ENCODE measurements at regions not wholly inside any gene's neighbourhood (a gene's known extent, or its start where the extent isn't known, plus 50 kb on each side); places are given as distances from the start of the nearest gene placed in this dataset.

- no peak for DNase-seq
These were observed 478.7 kb upstream of the TCF4 start for GRCh38 chr18:56066524-56067213.

DNA sequence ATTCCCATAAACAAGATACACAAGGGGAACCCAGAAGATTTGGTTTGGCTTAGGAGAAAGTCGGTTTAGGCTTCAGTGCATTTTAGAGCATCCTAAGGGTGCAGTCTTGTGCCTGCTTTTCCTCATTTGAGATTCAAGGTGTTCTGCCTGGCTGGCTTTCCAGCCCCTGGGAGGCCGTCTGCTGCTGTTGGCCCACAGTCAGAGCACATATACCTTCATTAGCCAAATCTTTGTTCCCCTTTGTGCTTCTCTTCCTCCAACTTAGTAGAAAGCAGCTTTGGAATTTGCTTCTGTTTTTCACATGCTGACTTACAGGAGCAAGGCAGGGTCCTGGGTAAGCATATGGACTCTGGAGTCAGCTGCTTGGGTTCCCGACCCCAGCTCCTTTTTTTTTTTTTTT, 477.1 kb upstream of the TCF4 start:
- no peak for DNase-seq

- no peak for DNase-seq
These were observed 474.9 kb upstream of the TCF4 start for GRCh38 chr18:56062931-56063330.

GRCh38 chr18:56060967-56061541, 473.1 kb upstream of the TCF4 start:
- DNase-seq, result no peak

DNA sequence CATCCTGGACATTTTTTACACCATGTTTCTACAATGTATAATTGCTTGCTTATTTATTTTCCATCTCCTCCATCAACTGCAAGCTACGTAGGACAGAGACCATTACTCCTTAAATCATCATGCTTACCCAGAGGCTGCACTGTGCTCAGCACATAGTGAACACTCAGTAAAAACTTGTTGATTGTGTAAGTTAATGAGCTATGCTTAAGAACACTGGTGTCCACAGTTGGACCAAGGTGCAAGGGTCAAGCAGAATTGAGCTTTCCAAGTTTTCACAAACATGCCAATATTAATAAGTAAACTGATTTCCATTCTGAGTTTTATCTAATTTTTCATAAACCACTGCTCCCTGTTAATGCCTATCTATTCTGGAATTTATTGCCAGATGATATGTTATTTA, 464.2 kb upstream of the TCF4 start:
- no peak for DNase-seq

DNA sequence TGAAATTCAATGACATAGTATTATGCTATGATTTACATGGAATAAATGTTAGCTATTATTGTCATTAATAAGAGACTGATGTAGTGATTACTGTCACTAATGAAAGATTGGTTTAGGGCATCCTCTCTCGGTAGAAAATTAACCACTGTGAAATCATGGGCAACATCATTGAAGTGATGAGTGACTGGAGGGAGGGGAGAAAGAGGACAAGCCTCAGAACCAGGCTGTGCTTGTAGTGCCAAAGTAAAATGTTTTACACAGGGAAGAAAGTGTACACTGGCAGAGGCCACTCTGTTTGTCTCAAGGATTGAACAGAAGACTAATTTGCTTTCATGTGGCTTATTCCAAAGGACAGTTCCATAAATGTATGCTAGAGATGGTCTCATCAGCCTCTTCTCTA, 456.2 kb upstream of the TCF4 start:
- no peak for DNase-seq

DNA sequence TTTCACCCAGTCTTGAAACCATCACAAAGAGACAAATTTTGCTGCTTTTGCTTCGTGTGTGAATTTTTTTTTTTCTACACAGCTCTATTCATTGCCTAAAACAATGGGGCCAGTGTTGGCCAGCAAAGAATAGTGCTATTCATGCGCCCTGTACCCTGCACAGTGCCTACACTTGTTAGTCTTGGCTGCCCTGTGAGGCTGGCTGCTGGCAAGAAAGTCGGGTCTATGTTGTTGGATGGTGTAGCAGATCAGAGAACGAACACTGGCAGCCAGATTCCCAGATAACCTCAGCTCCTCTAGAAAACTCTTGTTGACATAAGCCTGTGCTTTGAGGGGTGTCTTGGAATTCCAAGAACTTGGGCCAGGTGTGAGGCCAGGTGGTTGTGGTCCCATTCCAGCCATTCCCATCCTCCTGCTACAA, 455.7 kb upstream of the TCF4 start:
- DNase-seq, result no peak

- DNase-seq, result no peak
These were observed 455.0 kb upstream of the TCF4 start for GRCh38 chr18:56042915-56043536.

DNA sequence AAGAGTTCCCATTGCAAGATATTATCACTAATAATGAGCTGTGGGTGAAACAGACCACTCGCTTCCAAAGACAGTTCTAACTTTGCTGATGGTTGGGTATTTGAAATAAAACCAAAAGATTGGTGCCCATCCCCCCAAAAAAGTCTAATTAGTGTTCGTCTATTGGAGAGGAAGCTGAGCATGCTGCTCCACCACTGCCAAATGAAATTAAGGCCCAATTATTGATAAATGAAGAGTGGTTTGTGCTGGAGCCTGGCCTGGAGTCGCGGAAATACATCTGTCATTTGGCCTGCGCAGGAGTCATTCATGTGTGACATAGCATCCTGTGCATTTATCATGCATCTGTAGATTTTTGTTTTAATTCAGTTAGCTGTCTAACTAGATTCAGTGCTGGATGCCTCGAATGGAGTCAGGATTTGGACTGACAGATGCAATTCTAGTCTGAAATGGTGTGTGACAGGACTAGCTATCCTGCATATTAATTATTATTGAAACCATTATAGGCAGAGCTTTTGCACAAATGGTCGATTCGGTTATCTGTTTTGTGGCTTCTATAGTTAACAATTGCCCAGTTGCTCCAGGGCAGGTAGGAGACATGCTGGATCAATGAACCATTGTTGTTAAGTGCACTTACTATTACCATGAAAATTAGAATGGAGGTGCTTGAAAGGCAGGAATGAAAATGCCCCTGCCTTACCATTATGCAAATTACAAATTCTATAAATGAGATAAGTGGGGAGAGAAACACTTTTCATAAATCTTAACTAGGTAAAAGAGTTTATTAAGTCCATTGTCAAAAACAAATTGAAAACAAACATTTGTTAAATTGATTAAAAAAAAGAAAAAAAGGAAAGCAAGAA, 450.4 kb upstream of the TCF4 start:
- DNase-seq, result no peak

- no peak for DNase-seq
These were observed 448.7 kb upstream of the TCF4 start for GRCh38 chr18:56036741-56037140.

DNA sequence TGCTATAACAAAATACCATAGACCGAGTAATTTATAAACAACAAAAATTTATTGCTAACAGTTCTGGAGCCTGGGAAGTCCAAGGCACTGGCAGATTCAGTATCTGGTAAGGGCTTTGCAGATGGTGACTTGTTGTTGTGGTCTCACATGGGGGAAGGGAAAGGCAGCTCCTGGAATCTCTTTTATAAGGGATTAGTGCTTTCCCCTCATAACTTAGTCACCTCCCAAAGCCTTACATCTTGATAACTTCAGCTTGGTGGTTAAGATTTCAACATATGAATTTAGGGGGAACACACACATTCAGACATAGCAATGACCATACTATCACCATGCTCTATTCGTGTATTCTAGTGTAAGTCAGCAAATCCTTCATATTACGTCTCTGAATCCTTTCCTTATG, 447.6 kb upstream of the TCF4 start:
- DNase-seq, result no peak

GRCh38 chr18:56034949-56035348, 447.0 kb upstream of the TCF4 start:
- DNase-seq, result no peak

DNA sequence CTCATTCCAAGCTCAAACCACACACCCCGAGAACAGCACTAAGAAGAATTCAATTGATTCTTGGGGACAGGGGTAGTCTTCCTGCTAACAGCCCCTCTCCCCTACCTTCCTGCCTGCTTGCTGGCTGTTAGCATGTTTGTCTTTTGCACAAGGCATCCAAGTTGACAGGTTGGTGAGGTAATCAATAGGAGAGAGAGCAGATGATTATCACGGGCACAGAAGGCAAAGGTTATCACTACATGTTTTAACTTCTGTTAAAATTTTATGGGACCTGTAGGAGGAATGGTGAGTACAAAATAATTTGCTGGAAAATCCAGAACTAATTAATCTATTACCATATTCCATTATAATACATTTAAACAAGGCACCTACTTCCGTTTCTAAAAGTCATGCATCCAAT, 442.1 kb upstream of the TCF4 start:
- DNase-seq, result no peak

GRCh38 chr18:56028514-56028913, 440.5 kb upstream of the TCF4 start:
- no peak for DNase-seq

- no peak for DNase-seq
These were observed 438.5 kb upstream of the TCF4 start for GRCh38 chr18:56026509-56026908.

GRCh38 chr18:56021809-56022195, 433.8 kb upstream of the TCF4 start:
- no peak for DNase-seq

GRCh38 chr18:56021136-56021808, 433.3 kb upstream of the TCF4 start:
- DNase-seq, result no peak

DNA sequence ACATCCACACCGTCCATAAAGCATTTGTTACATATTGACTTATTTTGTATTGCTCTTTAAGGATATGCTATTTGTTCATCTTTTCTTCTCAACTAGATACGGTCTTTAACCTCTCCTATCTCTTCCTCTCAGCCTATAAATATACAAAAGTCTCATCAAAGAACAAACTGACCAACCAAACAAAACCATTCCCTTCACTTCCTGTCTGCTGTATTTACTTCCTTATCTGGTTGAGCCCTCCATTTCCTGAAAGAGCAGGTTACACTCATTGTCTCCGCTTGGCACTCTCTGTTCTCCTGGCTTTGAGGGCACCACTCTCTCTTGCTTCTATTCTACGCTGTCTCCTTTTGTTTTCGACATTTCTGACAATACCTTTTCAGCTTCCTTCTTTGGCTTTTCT, 431.9 kb upstream of the TCF4 start:
- no peak for DNase-seq

DNA sequence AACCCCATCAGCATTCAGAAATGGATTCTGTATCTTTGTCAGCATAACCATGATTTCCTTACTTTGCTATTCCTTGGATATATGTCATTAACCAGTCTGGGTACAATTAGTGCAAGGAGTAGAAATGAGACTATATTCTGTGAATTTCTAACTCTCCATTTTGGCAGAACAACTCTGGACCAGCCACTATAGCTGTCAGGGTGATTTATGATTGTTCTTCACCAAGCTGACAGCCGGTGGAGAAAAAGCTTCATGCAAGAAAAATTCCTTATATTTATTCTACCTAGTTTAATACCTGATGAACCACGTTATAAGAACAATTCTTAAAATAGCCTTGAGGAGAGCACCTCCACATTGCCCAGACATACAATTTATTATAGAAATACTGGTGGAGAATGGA, 431.2 kb upstream of the TCF4 start:
- no peak for DNase-seq

- no peak for DNase-seq
These were observed 421.4 kb upstream of the TCF4 start for GRCh38 chr18:56009411-56009810.

DNA sequence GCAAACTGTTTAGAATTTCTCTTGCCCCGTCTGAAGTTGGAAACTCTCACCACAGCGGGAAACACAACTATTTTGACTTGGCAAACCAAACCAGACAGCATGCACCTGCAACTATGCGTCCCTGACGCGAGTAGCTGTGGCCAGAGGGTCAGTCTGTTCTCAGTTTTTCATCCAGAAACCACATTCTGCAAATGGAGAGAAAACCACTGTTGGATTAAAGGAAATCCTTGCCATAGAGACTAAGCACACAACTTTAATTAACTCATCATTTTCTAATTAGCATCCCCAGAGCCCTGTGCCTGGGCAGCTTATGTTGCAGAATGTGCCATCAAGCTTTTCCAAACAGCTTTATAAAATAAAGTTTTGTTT, 415.7 kb upstream of the TCF4 start:
- no peak for DNase-seq

- no peak for DNase-seq
These were observed 415.2 kb upstream of the TCF4 start for GRCh38 chr18:56003009-56003719.

- DNase-seq, result no peak
These were observed 413.6 kb upstream of the TCF4 start for GRCh38 chr18:56001576-56001975.

Data from activated CD4-positive, alpha-beta T cell treated with anti-CD3 and anti-CD28 coated beads for 48 hours (primary cell).